ENCODE measurements at regions not wholly inside any gene's neighbourhood (a gene's known extent, or its start where the extent isn't known, plus 50 kb on each side); places are given as distances from the start of the nearest gene placed in this dataset.

DNA sequence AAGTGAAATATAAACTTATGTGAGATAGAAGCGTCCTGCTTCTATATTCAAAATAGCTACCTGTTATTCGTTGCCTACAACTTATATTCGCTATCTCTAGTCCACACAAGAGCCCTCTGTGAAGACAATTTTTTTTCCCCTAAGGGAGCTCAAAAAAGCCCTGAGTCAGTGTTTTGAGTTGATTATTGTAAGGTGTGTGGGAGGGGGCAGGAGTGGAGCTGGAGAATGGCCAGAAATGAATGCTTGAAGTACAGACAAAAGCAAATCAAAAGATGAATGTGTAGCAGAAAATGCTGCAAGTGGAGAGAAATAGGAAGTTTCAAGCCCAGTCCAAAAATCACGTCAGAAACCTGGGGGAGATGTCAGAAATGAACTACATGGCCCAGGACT, 655.0 kb upstream of the LCORL start:
- intact Hi-C loops (cut with micrococcal nuclease; ENCODE audit: unreplicated experiment) (no loop called here), in situ Hi-C loops (cut with HindIII; ENCODE audit: low pct_unique_long_range_greater_than_20kb, low sequenced_read_pairs) (no loop called here)
- TF ChIP-seq, protein P1, sequence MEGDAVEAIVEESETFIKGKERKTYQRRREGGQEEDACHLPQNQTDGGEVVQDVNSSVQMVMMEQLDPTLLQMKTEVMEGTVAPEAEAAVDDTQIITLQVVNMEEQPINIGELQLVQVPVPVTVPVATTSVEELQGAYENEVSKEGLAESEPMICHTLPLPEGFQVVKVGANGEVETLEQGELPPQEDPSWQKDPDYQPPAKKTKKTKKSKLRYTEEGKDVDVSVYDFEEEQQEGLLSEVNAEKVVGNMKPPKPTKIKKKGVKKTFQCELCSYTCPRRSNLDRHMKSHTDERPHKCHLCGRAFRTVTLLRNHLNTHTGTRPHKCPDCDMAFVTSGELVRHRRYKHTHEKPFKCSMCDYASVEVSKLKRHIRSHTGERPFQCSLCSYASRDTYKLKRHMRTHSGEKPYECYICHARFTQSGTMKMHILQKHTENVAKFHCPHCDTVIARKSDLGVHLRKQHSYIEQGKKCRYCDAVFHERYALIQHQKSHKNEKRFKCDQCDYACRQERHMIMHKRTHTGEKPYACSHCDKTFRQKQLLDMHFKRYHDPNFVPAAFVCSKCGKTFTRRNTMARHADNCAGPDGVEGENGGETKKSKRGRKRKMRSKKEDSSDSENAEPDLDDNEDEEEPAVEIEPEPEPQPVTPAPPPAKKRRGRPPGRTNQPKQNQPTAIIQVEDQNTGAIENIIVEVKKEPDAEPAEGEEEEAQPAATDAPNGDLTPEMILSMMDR (IDR thresholded peaks at IDR 0.05), result no peak
- TF ChIP-seq TCF7L2 (IDR thresholded peaks at IDR 0.05; ENCODE audit: low read depth, low read length) (no peak), POLR2AphosphoS5 (IDR thresholded peaks at IDR 0.05; ENCODE audit: low read depth, low read length) (no peak), SIN3A (IDR thresholded peaks at IDR 0.05; ENCODE audit: borderline replicate concordance, insufficient read depth, low read depth, low read length) (no peak)
- TF ChIP-seq, protein P2, sequence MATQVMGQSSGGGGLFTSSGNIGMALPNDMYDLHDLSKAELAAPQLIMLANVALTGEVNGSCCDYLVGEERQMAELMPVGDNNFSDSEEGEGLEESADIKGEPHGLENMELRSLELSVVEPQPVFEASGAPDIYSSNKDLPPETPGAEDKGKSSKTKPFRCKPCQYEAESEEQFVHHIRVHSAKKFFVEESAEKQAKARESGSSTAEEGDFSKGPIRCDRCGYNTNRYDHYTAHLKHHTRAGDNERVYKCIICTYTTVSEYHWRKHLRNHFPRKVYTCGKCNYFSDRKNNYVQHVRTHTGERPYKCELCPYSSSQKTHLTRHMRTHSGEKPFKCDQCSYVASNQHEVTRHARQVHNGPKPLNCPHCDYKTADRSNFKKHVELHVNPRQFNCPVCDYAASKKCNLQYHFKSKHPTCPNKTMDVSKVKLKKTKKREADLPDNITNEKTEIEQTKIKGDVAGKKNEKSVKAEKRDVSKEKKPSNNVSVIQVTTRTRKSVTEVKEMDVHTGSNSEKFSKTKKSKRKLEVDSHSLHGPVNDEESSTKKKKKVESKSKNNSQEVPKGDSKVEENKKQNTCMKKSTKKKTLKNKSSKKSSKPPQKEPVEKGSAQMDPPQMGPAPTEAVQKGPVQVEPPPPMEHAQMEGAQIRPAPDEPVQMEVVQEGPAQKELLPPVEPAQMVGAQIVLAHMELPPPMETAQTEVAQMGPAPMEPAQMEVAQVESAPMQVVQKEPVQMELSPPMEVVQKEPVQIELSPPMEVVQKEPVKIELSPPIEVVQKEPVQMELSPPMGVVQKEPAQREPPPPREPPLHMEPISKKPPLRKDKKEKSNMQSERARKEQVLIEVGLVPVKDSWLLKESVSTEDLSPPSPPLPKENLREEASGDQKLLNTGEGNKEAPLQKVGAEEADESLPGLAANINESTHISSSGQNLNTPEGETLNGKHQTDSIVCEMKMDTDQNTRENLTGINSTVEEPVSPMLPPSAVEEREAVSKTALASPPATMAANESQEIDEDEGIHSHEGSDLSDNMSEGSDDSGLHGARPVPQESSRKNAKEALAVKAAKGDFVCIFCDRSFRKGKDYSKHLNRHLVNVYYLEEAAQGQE (IDR thresholded peaks at IDR 0.05; ENCODE audit: insufficient read depth in 1 of 2, low read depth in 2 of 2, low read length in 1 of 2), result no peak
- Histone ChIP-seq H3K27ac (ENCODE audit: low read length) (no peak overlapping the region), H3K36me3 (ENCODE audit: control insufficient read depth, insufficient read depth, low read length) (no peaks in the 10 kb centered on the region), H3K4me3 (ENCODE audit: low read depth in 2 of 2, low read length in 2 of 2) (no peak overlapping the region), H3K4me1 (ENCODE audit: control insufficient read depth, insufficient read depth, low read length) (no peaks in the 10 kb centered on the region), H3K27me3 (ENCODE audit: control insufficient read depth, insufficient read depth, low read length) (no peaks in the 10 kb centered on the region), H3K9me3 (ENCODE audit: control insufficient read depth, insufficient read depth, low read depth, low read length) (no peaks in the 10 kb centered on the region)
- BruUV-seq (replicated peaks), result no TSS peak
- no peak for DNase-seq (ENCODE audit: low read depth, low spot score)
- no peak for ATAC-seq
- ChIA-PET CTCF (no interaction called here), POLR2A (no interaction called here)

DNA sequence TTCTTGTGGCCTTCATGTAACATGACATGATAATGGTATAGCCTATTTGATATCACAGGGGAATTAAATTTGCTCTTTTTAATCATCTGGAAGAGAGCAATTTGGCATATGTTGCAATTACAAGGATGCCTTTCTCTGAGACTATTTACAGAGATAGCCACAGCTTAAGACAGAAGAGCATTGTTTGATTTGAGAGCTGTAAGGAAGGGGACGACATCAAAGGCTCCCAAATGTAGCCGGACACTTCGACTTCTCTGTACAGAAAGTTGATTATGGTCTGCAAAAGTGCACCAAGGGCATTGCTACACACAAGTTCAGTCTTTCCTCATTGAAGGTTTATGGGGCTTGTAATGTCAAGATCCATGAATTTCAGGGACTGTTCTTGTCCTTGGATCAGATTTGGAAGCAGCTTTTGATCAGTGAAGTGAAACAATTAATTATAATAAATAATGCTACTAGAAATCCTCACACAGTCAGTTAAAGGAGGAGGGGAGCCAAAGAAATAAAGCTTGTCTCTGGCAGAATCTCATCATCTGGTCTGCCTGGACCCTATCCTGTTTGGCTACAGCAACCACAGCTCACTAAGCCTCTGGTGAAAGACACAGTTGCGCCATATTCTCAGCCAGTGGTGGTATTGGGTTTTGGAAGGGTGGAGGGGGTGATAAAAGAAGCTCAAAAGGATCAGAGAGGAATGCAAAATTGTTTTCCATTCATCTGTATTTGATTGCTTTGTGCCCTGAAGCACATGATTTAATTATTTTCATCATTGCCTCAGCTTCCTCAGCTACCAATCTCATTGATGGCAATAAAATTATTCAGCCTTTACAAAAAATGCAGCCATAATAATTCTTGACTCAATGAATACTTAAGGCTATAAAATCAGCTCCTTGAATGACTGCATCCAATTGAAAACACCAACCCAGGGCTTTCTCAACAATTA, 654.3 kb upstream of the LCORL start:
- TF ChIP-seq SIN3A (IDR thresholded peaks at IDR 0.05; ENCODE audit: borderline replicate concordance, insufficient read depth, low read depth, low read length) (no peak), TCF7L2 (IDR thresholded peaks at IDR 0.05; ENCODE audit: low read depth, low read length) (no peak), POLR2AphosphoS5 (IDR thresholded peaks at IDR 0.05; ENCODE audit: low read depth, low read length) (no peak)
- TF ChIP-seq, protein P2 (IDR thresholded peaks at IDR 0.05; ENCODE audit: insufficient read depth in 1 of 2, low read depth in 2 of 2, low read length in 1 of 2), result no peak
- TF ChIP-seq, protein P1 (IDR thresholded peaks at IDR 0.05), result no peak
- CTCF ChIA-PET, result no interaction called here
- POLR2A ChIA-PET, result no interaction called here
- intact Hi-C loops (cut with micrococcal nuclease; ENCODE audit: unreplicated experiment), result no loop called here
- Histone ChIP-seq H3K4me1 (ENCODE audit: control insufficient read depth, insufficient read depth, low read length) (no peaks in the 10 kb centered on the region), H3K27ac (ENCODE audit: low read length) (no peak overlapping the region), H3K9me3 (ENCODE audit: control insufficient read depth, insufficient read depth, low read depth, low read length) (no peaks in the 10 kb centered on the region), H3K27me3 (ENCODE audit: control insufficient read depth, insufficient read depth, low read length) (no peaks in the 10 kb centered on the region), H3K36me3 (ENCODE audit: control insufficient read depth, insufficient read depth, low read length) (no peaks in the 10 kb centered on the region), H3K4me3 (ENCODE audit: low read depth in 2 of 2, low read length in 2 of 2) (no peak overlapping the region)
- in situ Hi-C loops (cut with HindIII; ENCODE audit: low pct_unique_long_range_greater_than_20kb, low sequenced_read_pairs), result no loop called here
- BruUV-seq (replicated peaks), result no TSS peak
- DNase-seq (ENCODE audit: low read depth, low spot score), result no peak
- ATAC-seq, result no peak

Data from Panc1 (cell line).